Suppressor macrophage treated with lipopolysaccharide for 4 hours (primary cell): ENCODE measurements at regions not wholly inside any gene's neighbourhood (a gene's known extent, or its start where the extent isn't known, plus 50 kb on each side); places are given as distances from the start of the nearest gene placed in this dataset.

Experiments
- DNase-seq: peaks from one replicate; pipeline ENCODE4 v3.0.0-alpha.2; 2020

DNA sequence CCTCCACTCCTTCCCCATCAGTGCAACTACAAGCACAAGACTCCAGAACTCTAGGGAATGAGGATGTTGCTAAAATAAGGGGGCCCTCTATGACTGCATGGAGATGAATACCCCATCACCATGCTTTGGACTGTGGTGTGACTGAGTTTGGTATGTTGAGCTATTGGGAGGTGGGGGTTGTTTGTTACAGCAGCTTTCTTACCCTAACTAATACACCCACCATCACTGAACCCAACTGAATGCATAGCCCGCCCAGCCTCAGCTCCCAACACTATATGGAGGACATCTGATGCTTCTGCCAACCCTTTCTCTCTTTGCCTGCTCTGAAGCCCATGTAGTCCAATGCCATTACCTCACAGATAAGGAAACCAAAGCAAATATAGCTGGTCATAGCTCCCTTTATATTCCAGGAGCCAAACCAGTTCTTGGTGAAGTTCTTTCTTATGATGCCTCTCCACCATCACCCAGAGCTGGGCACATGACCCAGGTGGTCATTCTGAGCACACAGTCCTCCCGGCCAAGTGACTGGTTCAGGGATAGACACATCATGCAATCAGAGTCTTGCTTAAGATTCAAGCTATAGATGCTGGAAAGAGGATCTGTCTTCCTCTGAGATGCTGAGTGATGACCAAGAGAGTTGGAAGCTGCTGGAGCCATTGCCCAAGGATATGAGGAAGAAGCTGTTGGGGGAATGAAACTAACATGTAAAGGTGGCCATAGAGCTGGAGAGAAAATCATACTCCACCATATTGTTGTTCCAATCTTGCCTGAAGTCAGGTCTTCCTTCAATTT is 155.6 kb upstream of the HAAO start:
- DNase-seq, result peak; percentile 61

GRCh38 chr2:42944779-42945415 is 152.5 kb upstream of the HAAO start:
- no peak for DNase-seq

- DNase-seq, result no peak
These were observed 150.7 kb upstream of the HAAO start for GRCh38 chr2:42942990-42943493.

DNA sequence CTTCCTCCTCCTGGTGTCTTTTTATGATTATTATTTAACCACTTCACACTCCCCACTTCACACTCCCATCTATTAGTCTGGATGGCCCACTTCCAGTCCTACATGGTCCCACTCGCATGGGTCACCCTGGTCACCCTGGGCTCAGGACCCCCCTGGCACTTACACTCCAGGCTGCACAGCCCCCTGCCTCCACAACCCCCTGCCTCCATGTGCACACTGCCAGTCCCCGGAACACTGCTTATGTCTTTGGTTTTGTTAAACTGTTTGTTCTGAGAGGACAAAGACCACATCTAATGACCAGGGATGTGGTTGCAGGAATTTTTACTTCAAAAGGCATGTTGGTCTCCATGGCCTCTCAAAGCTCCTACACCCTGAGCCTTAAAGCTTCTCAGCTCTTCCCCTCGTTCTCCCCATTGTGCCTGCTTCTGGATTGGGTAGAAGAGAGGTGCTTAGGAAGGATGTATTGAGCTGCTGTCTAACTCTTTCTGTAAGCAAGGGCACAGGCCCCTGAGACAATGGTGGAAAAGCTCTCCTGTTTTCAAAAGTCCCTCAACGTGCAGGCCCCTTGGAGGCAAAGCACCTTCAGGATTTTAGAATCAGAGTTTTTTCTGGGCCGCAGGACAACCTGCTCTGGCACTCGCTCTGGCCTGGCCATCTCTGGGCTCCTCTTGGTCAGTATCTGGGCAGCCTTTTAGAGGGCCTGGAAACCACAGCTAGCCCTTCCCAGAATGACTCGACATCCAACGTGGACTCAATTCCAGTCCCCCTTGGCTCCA is 150.0 kb upstream of the HAAO start:
- DNase-seq, result no peak

DNA sequence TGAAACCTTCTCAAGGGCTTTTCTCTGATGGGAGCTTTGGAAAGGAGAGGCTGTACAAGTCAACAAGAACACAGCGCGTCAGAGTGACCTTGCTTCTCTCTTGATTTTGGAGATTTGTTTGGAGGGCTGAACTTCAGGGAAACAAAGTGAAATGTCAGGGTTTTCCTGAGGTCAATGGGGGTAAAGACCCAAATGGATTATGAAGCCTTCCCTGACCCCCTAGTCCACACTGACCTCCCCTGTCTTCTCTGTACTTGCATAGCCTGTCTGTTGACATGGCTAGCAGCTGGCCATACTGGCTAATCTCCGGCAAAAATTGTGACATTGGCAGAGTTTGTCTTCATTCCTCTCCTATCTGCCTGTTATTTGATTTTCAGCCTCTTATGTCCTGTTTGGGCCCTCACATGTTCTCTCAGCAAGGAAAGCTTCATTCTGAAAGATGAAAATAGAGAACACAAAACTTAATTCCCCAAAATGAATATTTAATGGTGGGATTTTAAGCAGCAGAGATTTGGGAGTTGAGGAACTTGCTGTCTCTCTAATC is 149.3 kb upstream of the HAAO start:
- no peak for DNase-seq

DNA sequence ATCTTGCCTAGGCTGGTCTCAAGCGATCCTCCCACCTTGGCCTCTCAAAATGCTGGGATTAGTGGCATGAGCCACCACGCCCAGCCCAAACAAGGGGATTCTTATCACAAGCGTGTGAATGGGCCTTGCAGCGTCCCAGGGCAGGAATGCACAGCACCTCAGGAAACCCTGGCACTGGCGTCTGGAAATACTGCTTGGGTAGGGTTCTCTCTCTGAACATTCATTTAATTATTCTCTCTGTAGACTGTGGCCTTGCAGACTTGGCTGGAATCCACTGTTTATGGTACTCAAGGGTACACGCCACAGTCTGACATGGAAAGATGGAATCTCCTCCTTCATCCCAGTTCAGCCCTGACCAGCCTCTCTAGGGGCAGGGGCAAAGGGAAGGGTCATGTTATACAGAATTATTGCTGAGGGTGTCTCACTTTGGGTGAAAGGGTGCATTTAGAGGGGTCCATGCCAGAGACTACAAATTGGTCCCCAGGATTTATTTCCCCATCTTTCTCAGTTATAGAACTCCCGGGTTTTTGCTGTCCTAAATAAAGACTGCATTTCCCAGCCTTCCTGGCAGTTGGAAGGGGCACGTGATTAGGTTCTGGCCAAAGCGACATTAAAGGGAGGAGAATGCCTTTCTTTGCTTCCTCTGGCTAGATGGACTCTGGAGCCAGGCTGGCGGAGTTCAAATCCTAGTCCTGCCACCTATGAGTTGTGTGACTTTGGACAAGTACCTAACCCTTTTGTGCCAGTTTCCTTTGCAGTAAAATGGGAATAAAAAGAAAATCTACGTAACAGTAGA is 147.2 kb upstream of the HAAO start:
- no peak for DNase-seq

DNA sequence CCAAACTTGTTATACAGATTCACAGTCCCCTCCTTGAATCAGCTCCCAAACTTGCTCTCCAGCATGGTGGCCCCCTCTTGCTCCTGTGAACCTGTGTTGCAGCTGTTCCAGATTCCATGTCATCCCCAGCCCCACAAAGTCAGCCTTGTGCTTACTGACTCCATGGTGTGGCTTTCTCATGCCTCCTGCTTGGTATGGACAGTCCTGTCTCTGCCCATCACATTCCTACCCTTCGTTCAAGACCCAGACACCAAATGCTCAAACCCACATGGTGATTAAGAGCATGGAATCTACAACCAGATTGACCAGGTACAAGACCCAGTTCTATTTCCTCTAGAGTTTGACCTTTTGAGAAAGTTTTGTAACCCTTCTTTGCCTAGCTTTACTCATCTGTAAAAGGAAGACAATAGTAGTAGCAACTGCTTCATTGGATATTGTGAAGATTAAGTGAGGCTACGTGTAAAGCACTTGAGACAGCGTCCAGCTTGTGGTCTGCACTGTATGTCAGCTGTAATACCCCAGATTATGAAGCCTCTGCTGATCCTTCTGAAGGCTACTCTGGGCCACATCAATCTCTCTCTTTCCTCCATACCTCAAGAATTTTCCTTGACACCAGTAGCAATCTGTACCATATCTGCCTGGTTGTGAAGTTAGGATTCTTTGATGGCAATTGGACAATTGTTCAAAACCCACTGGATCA is 146.4 kb upstream of the HAAO start:
- no peak for DNase-seq

DNA sequence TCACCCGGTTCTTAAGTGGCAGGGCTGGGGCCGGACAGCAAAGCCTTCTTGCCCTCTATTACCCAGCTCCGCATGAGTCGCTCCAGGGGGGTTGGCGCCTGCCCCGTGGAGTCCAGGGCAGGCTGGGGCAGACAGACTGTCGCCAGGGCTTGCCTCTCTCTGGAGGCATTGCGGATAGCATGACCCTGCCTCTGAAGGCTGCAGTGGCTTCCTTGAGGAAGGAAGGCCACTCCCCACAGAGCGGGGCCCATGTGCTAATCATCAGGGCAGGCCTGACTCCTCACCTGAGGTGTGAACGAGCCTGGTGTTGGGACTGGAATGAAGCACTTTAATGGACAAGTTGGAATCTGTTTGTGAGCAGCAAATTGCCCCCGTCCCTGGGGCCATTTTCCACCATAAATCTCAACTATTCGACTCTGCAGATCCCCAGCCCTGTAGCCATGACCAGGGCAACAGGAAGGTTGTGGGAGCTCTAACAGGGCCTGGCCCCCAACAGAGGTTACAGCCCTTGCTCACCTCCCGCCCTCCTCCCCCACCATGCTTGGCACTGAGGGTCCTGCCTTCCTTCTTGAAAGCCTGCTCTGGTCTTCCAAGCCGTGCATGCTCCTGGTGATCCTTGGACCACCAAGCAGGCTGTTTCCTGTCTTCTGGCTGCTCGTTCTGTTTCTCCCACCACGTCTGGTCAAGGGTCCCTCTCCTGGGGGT is 144.9 kb upstream of the HAAO start:
- DNase-seq, result no peak

- DNase-seq, result no peak
These were observed 143.6 kb upstream of the HAAO start for GRCh38 chr2:42935692-42936671.

GRCh38 chr2:42934580-42935186 is 142.3 kb upstream of the HAAO start:
- no peak for DNase-seq

DNA sequence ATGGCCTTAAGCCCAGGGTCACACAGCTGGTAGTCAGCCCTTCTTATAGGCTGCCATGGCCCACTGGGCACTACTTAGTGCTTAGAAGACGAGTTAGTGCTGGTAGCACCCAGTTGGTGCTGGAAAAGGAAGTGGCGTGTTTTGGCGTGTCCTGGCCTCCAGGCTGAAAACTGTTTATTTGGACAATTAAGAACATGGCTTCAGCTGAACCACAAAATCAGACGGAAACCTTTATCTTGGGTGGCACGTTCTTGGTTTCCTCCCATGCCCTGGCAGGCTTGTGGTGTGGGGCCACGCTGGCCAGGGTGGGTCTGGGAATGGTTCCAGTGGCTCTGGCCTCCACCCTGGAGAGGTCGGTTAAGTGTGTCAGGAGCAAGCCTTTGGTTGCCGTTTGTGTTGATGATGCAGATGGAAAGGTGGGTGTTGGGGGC is 141.5 kb upstream of the HAAO start:
- DNase-seq, result no peak

- DNase-seq, result no peak
These were observed 140.1 kb upstream of the HAAO start for GRCh38 chr2:42932271-42933151.

- no peak for DNase-seq
These were observed 139.4 kb upstream of the HAAO start for GRCh38 chr2:42931818-42932195.

DNA sequence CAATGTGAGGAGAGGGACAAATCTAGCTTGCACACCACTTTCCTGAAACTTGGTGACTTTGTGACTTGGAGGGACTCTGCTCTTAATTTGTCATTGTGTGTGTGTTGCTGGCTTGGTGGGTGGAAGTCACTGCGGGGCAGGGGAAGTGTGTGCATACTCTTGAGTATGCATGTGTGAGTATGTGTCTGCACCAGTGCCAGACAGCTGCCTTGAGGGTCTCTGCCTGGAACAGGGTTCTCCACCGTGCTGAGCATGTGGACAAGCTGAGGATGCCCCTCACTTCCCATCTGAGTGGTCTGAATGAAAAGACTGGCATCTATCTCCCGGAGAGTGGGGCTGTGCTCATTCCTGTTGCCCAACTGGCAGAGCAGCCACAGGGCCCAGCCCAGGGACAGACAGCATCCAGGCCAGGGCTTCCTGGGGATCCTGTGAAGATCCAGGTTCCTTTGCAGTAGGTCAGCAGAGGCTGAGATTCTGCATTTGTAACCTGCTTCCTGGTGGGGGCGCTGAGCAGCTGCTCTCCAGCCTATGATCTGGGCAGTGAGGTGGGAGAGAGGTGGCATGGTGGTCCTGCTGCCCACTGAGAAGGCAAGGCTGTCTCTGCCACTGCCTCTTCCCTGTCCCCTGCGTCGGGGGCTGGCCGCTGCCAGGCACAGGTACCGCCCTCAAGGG is 138.9 kb upstream of the HAAO start:
- DNase-seq, result no peak

- no peak for DNase-seq
These were observed 137.7 kb upstream of the HAAO start for GRCh38 chr2:42930025-42930581.

DNA sequence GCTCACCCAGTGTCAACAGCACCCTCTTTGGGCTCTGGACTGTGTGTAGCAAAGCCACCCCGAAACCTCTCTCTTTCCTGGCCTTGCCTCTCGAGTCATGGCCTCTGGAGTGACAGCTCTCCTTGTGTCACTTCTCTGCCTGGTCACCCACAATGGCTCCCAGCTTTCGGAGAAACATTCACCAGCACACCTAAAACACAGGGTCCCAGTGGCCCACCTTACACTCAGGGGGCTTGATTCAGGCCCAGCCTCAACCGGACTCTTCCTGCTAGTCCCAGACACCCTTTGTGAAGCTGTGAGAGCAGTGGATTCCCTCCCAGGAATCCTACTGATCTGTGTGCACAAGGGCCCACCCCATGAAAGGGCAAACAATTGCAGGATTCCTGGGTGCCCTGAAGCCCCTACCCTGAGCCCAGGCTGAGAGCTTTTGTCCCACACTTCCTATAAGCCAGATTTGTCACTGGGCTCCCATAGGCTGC is 137.2 kb upstream of the HAAO start:
- DNase-seq, result no peak
